ENCODE measurements at regions not wholly inside any gene's neighbourhood (a gene's known extent, or its start where the extent isn't known, plus 50 kb on each side); places are given as distances from the start of the nearest gene placed in this dataset.

GRCh38 chr3:25226747-25227146, 201.3 kb upstream of the RARB start:
- no peak overlapping the region for H3K4me3 ChIP-seq (ENCODE audit: low read depth, low read length)
- no peak for DNase-seq (ENCODE audit: low read depth)
- TF ChIP-seq CTCF (conservative IDR thresholded peaks at IDR 0.05; ENCODE audit: low read depth, low read length): no peak

- no peak overlapping the region for H3K4me3 ChIP-seq (ENCODE audit: low read depth, low read length)
- DNase-seq (ENCODE audit: low read depth): no peak
- TF ChIP-seq CTCF (conservative IDR thresholded peaks at IDR 0.05; ENCODE audit: low read depth, low read length): no peak
Observed at GRCh38 chr3:25229586-25229985, 198.5 kb upstream of the RARB start.

DNA sequence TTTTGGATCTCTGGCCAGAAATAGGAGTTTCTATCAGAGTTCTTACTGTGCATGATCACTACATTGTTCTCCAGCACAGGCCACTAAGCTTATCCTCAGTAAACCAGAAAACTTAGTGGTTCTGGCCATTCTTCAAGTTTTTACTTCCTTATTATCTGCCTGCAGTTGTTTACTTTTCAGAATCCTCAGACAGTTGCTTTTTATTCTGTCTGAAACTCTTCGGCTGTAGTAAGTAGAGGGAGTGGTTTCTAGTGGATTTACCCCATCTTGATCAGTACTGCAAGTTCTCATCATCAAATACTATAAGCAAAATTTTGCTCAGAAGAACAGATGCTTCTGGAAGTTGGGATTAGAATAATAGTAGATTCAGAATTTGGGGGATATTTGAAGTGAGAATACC, 193.0 kb upstream of the RARB start:
- DNase-seq (ENCODE audit: low read depth): no peak
- H3K4me3 ChIP-seq (ENCODE audit: low read depth, low read length): no peak overlapping the region
- no peak for TF ChIP-seq CTCF (conservative IDR thresholded peaks at IDR 0.05; ENCODE audit: low read depth, low read length)

GRCh38 chr3:25235466-25235865, 192.6 kb upstream of the RARB start:
- H3K4me3 ChIP-seq (ENCODE audit: low read depth, low read length): no peak overlapping the region
- no peak for DNase-seq (ENCODE audit: low read depth)
- TF ChIP-seq CTCF (conservative IDR thresholded peaks at IDR 0.05; ENCODE audit: low read depth, low read length): no peak

DNA sequence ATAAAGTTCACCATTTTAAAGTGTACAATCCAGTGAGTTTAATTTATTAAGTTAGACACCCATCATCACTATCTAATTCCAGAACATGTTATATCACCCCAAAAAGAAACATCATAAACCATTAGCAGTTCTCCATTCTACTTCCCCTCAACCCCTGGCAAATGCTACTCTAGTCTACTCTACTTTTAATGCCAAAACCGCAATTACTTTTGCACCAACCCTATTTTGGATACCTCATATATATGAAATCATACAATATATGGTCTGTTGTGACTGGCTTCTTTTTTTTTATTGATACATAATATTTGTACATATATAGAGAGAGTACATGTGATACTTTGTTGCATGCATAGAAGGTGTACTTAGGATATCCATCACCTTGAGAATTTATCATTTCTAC, 190.5 kb upstream of the RARB start:
- DNase-seq (ENCODE audit: low read depth): no peak

DNA sequence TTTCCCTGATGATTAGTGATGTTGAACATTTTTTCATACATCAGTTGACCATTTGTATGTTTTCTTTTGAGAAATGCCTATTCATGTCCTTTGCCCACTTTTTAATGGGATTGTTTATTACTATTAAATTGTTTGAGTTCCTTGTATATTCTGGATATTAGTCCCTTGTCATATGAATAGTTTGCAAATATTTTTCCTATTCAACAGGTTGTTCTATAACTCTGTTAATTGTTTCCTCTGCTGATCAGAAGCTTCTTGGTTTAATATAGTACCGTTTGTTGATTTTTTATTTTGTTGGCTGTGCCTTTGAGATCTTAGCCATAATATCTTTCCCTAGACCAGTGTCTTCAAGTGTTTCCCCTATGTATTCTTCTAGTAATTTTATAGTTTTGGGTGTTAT, 189.0 kb upstream of the RARB start:
- no peak for DNase-seq (ENCODE audit: low read depth)
- H3K4me3 ChIP-seq (ENCODE audit: low read depth, low read length): no peak overlapping the region
- no peak for TF ChIP-seq CTCF (conservative IDR thresholded peaks at IDR 0.05; ENCODE audit: low read depth, low read length)

More for the DNA sequence above, 190.5 kb upstream of the RARB start:
- TF ChIP-seq CTCF (conservative IDR thresholded peaks at IDR 0.05; ENCODE audit: low read depth, low read length): no peak
- H3K4me3 ChIP-seq (ENCODE audit: low read depth, low read length): no peak overlapping the region

- TF ChIP-seq CTCF (conservative IDR thresholded peaks at IDR 0.05; ENCODE audit: low read depth, low read length): no peak
- H3K4me3 ChIP-seq (ENCODE audit: low read depth, low read length): no peak overlapping the region
- DNase-seq (ENCODE audit: low read depth): no peak
Observed at GRCh38 chr3:25246913-25247312, 181.2 kb upstream of the RARB start.

Measured in epithelial cell of proximal tubule (primary cell).